ENCODE measurements at regions not wholly inside any gene's neighbourhood (a gene's known extent, or its start where the extent isn't known, plus 50 kb on each side); places are given as distances from the start of the nearest gene placed in this dataset.

DNA sequence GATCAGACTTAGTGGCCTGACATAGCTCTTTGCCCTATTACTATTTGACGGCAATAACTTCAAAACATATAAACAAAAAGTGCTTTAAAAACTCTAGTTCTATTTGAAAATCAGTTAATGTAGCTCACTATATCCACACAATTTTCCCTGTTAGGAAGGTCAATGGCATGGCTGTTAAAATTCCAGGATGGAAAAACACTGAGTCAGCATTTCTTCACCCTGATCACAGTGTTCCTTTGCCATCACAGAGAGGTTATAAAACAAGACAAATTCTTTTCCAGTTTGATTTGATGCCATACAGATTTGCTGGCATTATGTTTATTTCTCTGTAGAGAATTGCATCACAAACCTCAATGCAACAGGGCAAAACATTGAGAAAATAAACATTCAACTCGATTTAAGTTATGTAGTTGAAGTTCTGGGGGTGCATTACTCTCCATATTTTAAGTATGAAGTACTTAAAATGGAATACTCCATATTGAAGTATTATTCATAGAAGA, 253.7 kb upstream of the HSF2 start:
- Histone ChIP-seq H3K27me3 (no peaks in the 10 kb centered on the region), H3K27ac (no peak overlapping the region), H3K36me3 (no peaks in the 10 kb centered on the region), H3K4me3 (no peak overlapping the region), H3K4me1 (no peaks in the 10 kb centered on the region), H3K9me3 (no peaks in the 10 kb centered on the region)
- WGBS, 5 donors, result 70 to 78% (median 73%) methylated on average over 2 of the region's 2 CpGs
- TF ChIP-seq POLR2AphosphoS5 (IDR thresholded peaks at IDR 0.05) (no peak), EP300 (IDR thresholded peaks at IDR 0.05) (no peak), POLR2A (IDR thresholded peaks at IDR 0.05) (no peak), CTCF (IDR thresholded peaks at IDR 0.05) (no peak)
- DNase-seq, result no peak
- intact Hi-C loops (cut with DNase I; ENCODE audit: low total_unique reads), result no loop called here

DNA sequence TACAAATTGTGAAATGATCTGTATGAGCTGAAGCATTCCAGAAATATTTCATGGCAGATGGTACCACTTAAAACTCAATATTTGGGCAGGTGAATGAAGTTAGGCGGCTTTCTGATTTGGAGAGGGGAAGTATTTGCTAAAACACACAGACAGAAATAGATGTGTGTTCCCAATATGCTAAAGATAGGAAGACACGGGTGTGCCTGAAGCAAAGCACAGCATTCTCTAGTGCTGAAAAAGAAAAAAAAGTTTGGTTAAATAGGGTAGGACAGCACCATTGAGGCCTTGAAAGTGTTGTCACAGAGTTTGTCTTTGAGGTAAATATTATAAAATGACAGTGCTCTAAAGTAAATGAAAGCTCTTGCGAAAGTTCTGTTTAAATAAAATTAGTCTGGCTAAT, 252.2 kb upstream of the HSF2 start:
- no peak for DNase-seq
- H3K27ac ChIP-seq, result no peak overlapping the region
- H3K9me3 ChIP-seq, result no peaks in the 10 kb centered on the region
- H3K27me3 ChIP-seq, result no peaks in the 10 kb centered on the region
- no peaks in the 10 kb centered on the region for H3K4me1 ChIP-seq
- H3K36me3 ChIP-seq, result no peaks in the 10 kb centered on the region
- no peak overlapping the region for H3K4me3 ChIP-seq
- no peak for TF ChIP-seq POLR2AphosphoS5 (IDR thresholded peaks at IDR 0.05)
- TF ChIP-seq EP300 (IDR thresholded peaks at IDR 0.05), result no peak
- no peak for TF ChIP-seq POLR2A (IDR thresholded peaks at IDR 0.05)
- no peak for TF ChIP-seq CTCF (IDR thresholded peaks at IDR 0.05)
- intact Hi-C loops (cut with DNase I; ENCODE audit: low total_unique reads), result no loop called here
- WGBS, 5 donors, result 70 to 78% (median 73%) methylated on average over 3 of the region's 3 CpGs

GRCh38 chr6:122151066-122151465, 248.4 kb upstream of the HSF2 start:
- H3K36me3 ChIP-seq, result no peaks in the 10 kb centered on the region
- 34 to 44% (median 36%) methylated on average over 1 of the region's 1 CpG for WGBS, 5 donors
- no peaks in the 10 kb centered on the region for H3K27me3 ChIP-seq
- intact Hi-C loops (cut with DNase I; ENCODE audit: low total_unique reads), result no loop called here
- no peak overlapping the region for H3K4me3 ChIP-seq
- H3K9me3 ChIP-seq, result no peaks in the 10 kb centered on the region
- no peak overlapping the region for H3K27ac ChIP-seq
- H3K4me1 ChIP-seq, result no peaks in the 10 kb centered on the region
- no peak for DNase-seq
- TF ChIP-seq EP300 (IDR thresholded peaks at IDR 0.05), result no peak
- TF ChIP-seq POLR2A (IDR thresholded peaks at IDR 0.05), result no peak
- no peak for TF ChIP-seq CTCF (IDR thresholded peaks at IDR 0.05)
- no peak for TF ChIP-seq POLR2AphosphoS5 (IDR thresholded peaks at IDR 0.05)

DNA sequence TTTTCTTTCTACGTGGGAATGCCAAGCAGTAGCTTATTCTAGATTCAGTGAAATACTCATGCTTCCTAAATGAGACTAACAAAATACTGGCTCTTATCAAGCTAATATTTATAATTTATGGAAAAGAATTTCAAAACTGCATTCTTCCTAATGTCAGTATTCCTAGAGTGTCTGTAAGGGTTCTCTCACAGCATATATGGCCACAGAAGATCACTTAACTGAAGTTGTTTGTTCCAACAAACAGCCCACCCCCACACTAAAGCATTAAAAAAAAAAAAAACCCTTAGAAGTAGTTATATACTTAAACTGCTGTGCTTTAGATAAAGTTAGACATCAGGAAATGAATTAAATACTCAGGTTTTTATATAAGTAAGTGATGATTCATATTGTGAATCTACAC, 247.7 kb upstream of the HSF2 start:
- Histone ChIP-seq H3K9me3 (no peaks in the 10 kb centered on the region), H3K27ac (no peak overlapping the region), H3K4me1 (no peaks in the 10 kb centered on the region), H3K27me3 (no peaks in the 10 kb centered on the region), H3K36me3 (no peaks in the 10 kb centered on the region), H3K4me3 (no peak overlapping the region)
- no peak for TF ChIP-seq POLR2A (IDR thresholded peaks at IDR 0.05)
- no peak for TF ChIP-seq POLR2AphosphoS5 (IDR thresholded peaks at IDR 0.05)
- TF ChIP-seq EP300 (IDR thresholded peaks at IDR 0.05), result no peak
- TF ChIP-seq CTCF (IDR thresholded peaks at IDR 0.05), result no peak
- WGBS, 5 donors, result 63 to 86% (median 74%) methylated on average over 1 of the region's 1 CpG
- intact Hi-C loops (cut with DNase I; ENCODE audit: low total_unique reads), result no loop called here
- DNase-seq, result no peak

Measured in stomach (tissue), 8 donors.